ENCODE measurements at regions not wholly inside any gene's neighbourhood (a gene's known extent, or its start where the extent isn't known, plus 50 kb on each side); places are given as distances from the start of the nearest gene placed in this dataset.

DNA sequence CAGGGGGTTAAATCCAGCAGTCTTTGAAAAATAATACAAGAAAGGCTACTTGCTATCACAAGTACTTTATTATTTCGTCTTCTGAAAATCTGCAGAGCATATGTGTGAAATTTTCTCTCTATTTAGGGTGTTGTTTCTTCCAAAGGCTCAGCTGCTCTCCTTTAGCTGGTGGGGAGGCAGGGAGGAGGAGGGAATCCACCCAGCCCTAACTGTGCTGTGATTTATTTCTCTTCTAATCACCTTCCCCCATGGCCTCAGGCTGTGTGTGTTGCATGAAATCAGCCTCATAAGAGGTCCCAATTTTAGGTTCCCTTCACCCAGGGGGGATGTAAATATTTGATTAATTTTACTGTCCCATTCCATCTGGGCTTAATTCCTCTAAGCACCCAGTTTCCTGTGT, 77.6 kb upstream of the PGBD5 start:
- no peak overlapping the region for H3K4me3 Mint-ChIP-seq
- Histone ChIP-seq H3K9me3 (no peaks in the 10 kb centered on the region), H3K27me3 (replicated peaks in 1 of 2; ENCODE audit: control insufficient read depth in 2 of 2, extremely low read depth in 1 of 2, insufficient read depth in 2 of 2, low read length in 1 of 2) (peaks cover 0 to 7% of the 10 kb centered on the region in 2 experiments), H3K4me1 (ENCODE audit: control insufficient read depth in 1 of 2, extremely low read depth in 1 of 2, insufficient read depth in 2 of 2, low read length in 2 of 2) (peaks cover 0 to 2% of the 10 kb centered on the region in 2 experiments), H3K4me3 (ENCODE audit: control insufficient read depth in 1 of 2, extremely low read depth in 1 of 2, low read length in 1 of 2) (no peak overlapping the region), H3K36me3 (ENCODE audit: control insufficient read depth in 2 of 2, extremely low read depth in 1 of 2, insufficient read depth in 1 of 2, low read length in 1 of 2) (no peaks in the 10 kb centered on the region), H3K27ac (ENCODE audit: low read length) (no peak overlapping the region)
- WGBS (ENCODE audit: insufficient coverage) = no CpG with 5 or more reads among the region's 1 CpG
- ATAC-seq (replicated peaks in 1 of 4) (no peak), DNase-seq (no peak)
- CTCF ChIA-PET = no interaction called here
- peaks cover 9 to 12% of the 10 kb centered on the region in 2 donors for H3K27me3 Mint-ChIP-seq
- no peaks in the 10 kb centered on the region for H3K9me3 Mint-ChIP-seq
- no peaks in the 10 kb centered on the region for H3K36me3 Mint-ChIP-seq
- POLR2A ChIA-PET = no interaction called here
- H3K27ac Mint-ChIP-seq = no peak overlapping the region
- H3K4me1 Mint-ChIP-seq = peaks cover 7 to 8% (median 7%) of the 10 kb centered on the region in 3 donors

DNA sequence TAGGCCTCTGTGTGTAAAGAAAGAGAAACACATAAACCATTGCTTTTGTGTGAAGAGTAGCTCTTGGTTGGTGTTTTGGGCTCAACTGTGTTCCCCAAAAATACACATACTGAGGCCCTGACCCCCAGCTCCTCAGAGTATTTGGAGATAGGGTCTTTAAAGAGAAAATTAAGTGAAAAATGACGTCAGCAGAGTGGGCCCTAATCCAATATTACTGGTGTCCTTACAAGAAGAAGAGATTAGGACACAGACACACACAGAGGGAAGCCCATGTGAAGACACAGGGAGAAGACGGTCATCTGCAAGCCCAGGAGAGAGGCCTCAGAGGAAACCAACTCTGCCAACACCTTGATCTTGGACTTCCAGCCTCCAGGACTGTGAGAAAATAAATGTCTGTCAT, 76.9 kb upstream of the PGBD5 start:
- no peaks in the 10 kb centered on the region for H3K36me3 ChIP-seq (ENCODE audit: control insufficient read depth in 2 of 2, extremely low read depth in 1 of 2, insufficient read depth in 1 of 2, low read length in 1 of 2)
- H3K27me3 ChIP-seq (replicated peaks in 1 of 2; ENCODE audit: control insufficient read depth in 2 of 2, extremely low read depth in 1 of 2, insufficient read depth in 2 of 2, low read length in 1 of 2) = peaks cover 0 to 5% of the 10 kb centered on the region in 2 experiments
- H3K27me3 Mint-ChIP-seq = peaks cover 9 to 17% of the 10 kb centered on the region in 2 donors
- peaks cover 0 to 2% of the 10 kb centered on the region in 2 experiments for H3K4me1 ChIP-seq (ENCODE audit: control insufficient read depth in 1 of 2, extremely low read depth in 1 of 2, insufficient read depth in 2 of 2, low read length in 2 of 2)
- no peaks in the 10 kb centered on the region for H3K36me3 Mint-ChIP-seq
- H3K4me3 ChIP-seq (ENCODE audit: control insufficient read depth in 1 of 2, extremely low read depth in 1 of 2, low read length in 1 of 2) = no peak overlapping the region
- POLR2A ChIA-PET = no interaction called here
- no peaks in the 10 kb centered on the region for H3K9me3 ChIP-seq
- H3K4me3 Mint-ChIP-seq = no peak overlapping the region
- H3K27ac Mint-ChIP-seq = no peak overlapping the region
- CTCF ChIA-PET = interaction anchor here in 1 of 2 donors (0.7 kb wide), 1 partner anchor 774 kb away, joined by 5 read pairs; no protein-coding TSS in a partner anchor
- peaks cover 5 to 8% (median 7%) of the 10 kb centered on the region in 3 donors for H3K4me1 Mint-ChIP-seq
- ATAC-seq (replicated peaks in 1 of 4) (no peak), DNase-seq (no peak)
- 100% methylated on average over 1 of the region's 2 CpGs for WGBS (ENCODE audit: insufficient coverage)
- no peak overlapping the region for H3K27ac ChIP-seq (ENCODE audit: low read length)
- H3K9me3 Mint-ChIP-seq = no peaks in the 10 kb centered on the region

DNA sequence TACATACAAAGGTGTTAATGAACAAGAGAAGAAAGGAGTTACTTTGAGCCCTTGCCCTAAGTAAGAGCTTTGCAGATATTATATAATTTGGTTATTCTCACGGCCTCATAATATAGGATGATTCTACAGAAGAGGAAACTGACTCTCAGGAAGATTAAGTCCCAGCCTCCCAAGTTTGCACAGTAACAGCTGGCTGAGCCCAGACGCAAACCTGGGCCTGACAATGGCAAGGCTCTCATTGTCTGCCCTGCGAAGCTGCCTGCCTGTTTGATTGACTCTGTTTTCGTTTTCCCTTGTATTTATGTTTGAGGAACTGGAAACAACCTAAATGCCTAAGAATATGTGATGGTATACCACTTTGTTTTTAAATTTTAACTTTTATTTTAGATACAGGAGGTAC, 76.2 kb upstream of the PGBD5 start:
- Mint-ChIP-seq H3K4me1 (peaks cover 0 to 3% (median 2%) of the 10 kb centered on the region in 3 donors), H3K27me3 (peaks cover 11 to 19% of the 10 kb centered on the region in 2 donors), H3K27ac (no peak overlapping the region), H3K36me3 (no peaks in the 10 kb centered on the region), H3K9me3 (no peaks in the 10 kb centered on the region), H3K4me3 (no peak overlapping the region)
- Histone ChIP-seq H3K36me3 (ENCODE audit: control insufficient read depth in 2 of 2, extremely low read depth in 1 of 2, insufficient read depth in 1 of 2, low read length in 1 of 2) (no peaks in the 10 kb centered on the region), H3K9me3 (no peaks in the 10 kb centered on the region), H3K4me3 (ENCODE audit: control insufficient read depth in 1 of 2, extremely low read depth in 1 of 2, low read length in 1 of 2) (no peak overlapping the region), H3K27ac (ENCODE audit: low read length) (no peak overlapping the region), H3K27me3 (replicated peaks in 1 of 2; ENCODE audit: control insufficient read depth in 2 of 2, extremely low read depth in 1 of 2, insufficient read depth in 2 of 2, low read length in 1 of 2) (no peaks in the 10 kb centered on the region), H3K4me1 (ENCODE audit: control insufficient read depth in 1 of 2, extremely low read depth in 1 of 2, insufficient read depth in 2 of 2, low read length in 2 of 2) (no peaks in the 10 kb centered on the region)
- ChIA-PET POLR2A (no interaction called here), CTCF (no interaction called here)
- 83% methylated on average over 2 of the region's 4 CpGs for WGBS (ENCODE audit: insufficient coverage)
- no peak for ATAC-seq (replicated peaks in 1 of 4)
- no peak for DNase-seq

DNA sequence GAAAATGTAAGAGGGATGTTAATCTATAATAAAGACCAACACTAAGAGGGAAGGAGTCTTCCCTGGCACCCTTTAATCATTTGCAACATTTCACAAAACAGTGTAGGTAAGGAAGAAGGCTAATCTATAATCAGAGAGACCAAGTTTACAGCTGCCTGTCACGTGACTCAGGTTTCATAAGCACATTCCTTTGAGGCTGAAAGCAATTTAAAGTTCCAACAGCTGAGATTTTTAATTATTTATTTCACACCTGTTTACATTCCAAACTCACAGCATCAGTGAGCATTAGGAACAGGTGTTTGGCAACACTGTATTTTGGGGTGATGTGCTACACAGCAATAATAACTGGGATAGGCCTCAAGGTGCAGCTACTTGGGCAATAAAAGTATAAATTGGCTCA, 75.7 kb upstream of the PGBD5 start:
- ATAC-seq (replicated peaks in 1 of 4) = no peak
- DNase-seq = no peak
- ChIA-PET POLR2A (no interaction called here), CTCF (no interaction called here)
- WGBS (ENCODE audit: insufficient coverage) = no CpG with 5 or more reads among the region's 1 CpG
- no peaks in the 10 kb centered on the region for H3K4me1 ChIP-seq (ENCODE audit: control insufficient read depth in 1 of 2, extremely low read depth in 1 of 2, insufficient read depth in 2 of 2, low read length in 2 of 2)
- no peak overlapping the region for H3K4me3 ChIP-seq (ENCODE audit: control insufficient read depth in 1 of 2, extremely low read depth in 1 of 2, low read length in 1 of 2)
- no peaks in the 10 kb centered on the region for H3K9me3 ChIP-seq
- H3K27me3 Mint-ChIP-seq = peaks cover 15 to 23% of the 10 kb centered on the region in 2 donors
- H3K4me3 Mint-ChIP-seq = no peak overlapping the region
- peaks cover 0 to 1% of the 10 kb centered on the region in 2 experiments for H3K27me3 ChIP-seq (replicated peaks in 1 of 2; ENCODE audit: control insufficient read depth in 2 of 2, extremely low read depth in 1 of 2, insufficient read depth in 2 of 2, low read length in 1 of 2)
- H3K27ac Mint-ChIP-seq = no peak overlapping the region
- H3K27ac ChIP-seq (ENCODE audit: low read length) = no peak overlapping the region
- H3K4me1 Mint-ChIP-seq = no peaks in the 10 kb centered on the region
- H3K9me3 Mint-ChIP-seq = no peaks in the 10 kb centered on the region
- H3K36me3 ChIP-seq (ENCODE audit: control insufficient read depth in 2 of 2, extremely low read depth in 1 of 2, insufficient read depth in 1 of 2, low read length in 1 of 2) = no peaks in the 10 kb centered on the region
- H3K36me3 Mint-ChIP-seq = no peaks in the 10 kb centered on the region

DNA sequence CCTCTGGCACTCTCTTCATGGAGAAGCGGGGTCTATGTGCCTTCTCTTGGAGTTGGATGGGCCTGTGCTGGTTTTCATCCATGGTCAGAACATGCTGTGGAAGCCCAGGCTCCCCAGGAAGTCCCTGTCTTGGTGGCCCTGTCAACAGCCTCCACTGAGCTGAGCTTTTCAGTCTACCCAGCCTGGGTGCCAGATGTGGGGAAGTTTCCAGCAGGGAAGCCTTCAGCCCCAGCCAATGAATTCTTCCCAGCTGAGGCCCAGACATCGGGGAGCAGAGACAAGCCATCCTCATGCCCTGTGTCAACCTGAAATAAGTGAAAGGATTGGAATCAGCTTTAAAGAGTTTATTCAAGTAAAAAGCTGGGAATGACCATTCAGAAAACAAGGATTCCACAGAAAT, 75.1 kb upstream of the PGBD5 start:
- Mint-ChIP-seq H3K36me3 (no peaks in the 10 kb centered on the region), H3K27ac (no peak overlapping the region), H3K4me1 (no peaks in the 10 kb centered on the region), H3K27me3 (peaks cover 17 to 25% of the 10 kb centered on the region in 2 donors), H3K9me3 (no peaks in the 10 kb centered on the region), H3K4me3 (no peak overlapping the region)
- no peaks in the 10 kb centered on the region for H3K4me1 ChIP-seq (ENCODE audit: control insufficient read depth in 1 of 2, extremely low read depth in 1 of 2, insufficient read depth in 2 of 2, low read length in 2 of 2)
- peaks cover 0 to 2% of the 10 kb centered on the region in 2 experiments for H3K27me3 ChIP-seq (replicated peaks in 1 of 2; ENCODE audit: control insufficient read depth in 2 of 2, extremely low read depth in 1 of 2, insufficient read depth in 2 of 2, low read length in 1 of 2)
- CTCF ChIA-PET = no interaction called here
- POLR2A ChIA-PET = no interaction called here
- H3K4me3 ChIP-seq (ENCODE audit: control insufficient read depth in 1 of 2, extremely low read depth in 1 of 2, low read length in 1 of 2) = no peak overlapping the region
- no CpG with 5 or more reads among the region's 2 CpGs for WGBS (ENCODE audit: insufficient coverage)
- ATAC-seq (replicated peaks in 1 of 4) (no peak), DNase-seq (no peak)
- H3K36me3 ChIP-seq (ENCODE audit: control insufficient read depth in 2 of 2, extremely low read depth in 1 of 2, insufficient read depth in 1 of 2, low read length in 1 of 2) = no peaks in the 10 kb centered on the region
- no peaks in the 10 kb centered on the region for H3K9me3 ChIP-seq
- no peak overlapping the region for H3K27ac ChIP-seq (ENCODE audit: low read length)

DNA sequence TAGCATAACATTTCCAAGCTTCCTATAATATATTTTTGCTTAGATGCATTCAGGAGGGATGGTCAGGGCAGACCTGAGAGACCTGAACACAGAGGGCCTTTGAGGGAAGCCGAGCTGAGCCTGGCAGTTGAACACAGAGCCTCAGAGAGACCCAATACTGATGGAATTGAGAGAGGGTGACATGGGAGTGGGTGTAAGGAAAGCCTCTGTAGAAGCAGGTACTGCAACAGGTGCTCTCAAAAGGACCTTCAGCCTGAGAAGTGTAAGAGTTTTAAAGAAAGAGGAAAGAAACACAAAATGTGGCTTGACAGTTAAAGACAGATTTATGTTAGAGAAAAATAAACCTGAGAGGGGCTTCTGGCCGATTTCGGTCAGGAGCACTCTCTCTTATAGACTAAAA, 73.9 kb upstream of the PGBD5 start:
- H3K27me3 ChIP-seq (replicated peaks in 1 of 2; ENCODE audit: control insufficient read depth in 2 of 2, extremely low read depth in 1 of 2, insufficient read depth in 2 of 2, low read length in 1 of 2) = peaks cover 2% of the 10 kb centered on the region in 2 experiments
- Mint-ChIP-seq H3K4me1 (no peaks in the 10 kb centered on the region), H3K4me3 (no peak overlapping the region), H3K9me3 (no peaks in the 10 kb centered on the region), H3K27me3 (peaks cover 15 to 21% of the 10 kb centered on the region in 2 donors), H3K27ac (no peak overlapping the region), H3K36me3 (no peaks in the 10 kb centered on the region)
- ChIA-PET POLR2A (no interaction called here), CTCF (no interaction called here)
- H3K9me3 ChIP-seq = no peaks in the 10 kb centered on the region
- H3K4me1 ChIP-seq (ENCODE audit: control insufficient read depth in 1 of 2, extremely low read depth in 1 of 2, insufficient read depth in 2 of 2, low read length in 2 of 2) = no peaks in the 10 kb centered on the region
- DNase-seq (no peak), ATAC-seq (replicated peaks in 1 of 4) (no peak)
- H3K36me3 ChIP-seq (ENCODE audit: control insufficient read depth in 2 of 2, extremely low read depth in 1 of 2, insufficient read depth in 1 of 2, low read length in 1 of 2) = no peaks in the 10 kb centered on the region
- H3K4me3 ChIP-seq (ENCODE audit: control insufficient read depth in 1 of 2, extremely low read depth in 1 of 2, low read length in 1 of 2) = no peak overlapping the region
- 50% methylated on average over 1 of the region's 3 CpGs for WGBS (ENCODE audit: insufficient coverage)
- no peak overlapping the region for H3K27ac ChIP-seq (ENCODE audit: low read length)

DNA sequence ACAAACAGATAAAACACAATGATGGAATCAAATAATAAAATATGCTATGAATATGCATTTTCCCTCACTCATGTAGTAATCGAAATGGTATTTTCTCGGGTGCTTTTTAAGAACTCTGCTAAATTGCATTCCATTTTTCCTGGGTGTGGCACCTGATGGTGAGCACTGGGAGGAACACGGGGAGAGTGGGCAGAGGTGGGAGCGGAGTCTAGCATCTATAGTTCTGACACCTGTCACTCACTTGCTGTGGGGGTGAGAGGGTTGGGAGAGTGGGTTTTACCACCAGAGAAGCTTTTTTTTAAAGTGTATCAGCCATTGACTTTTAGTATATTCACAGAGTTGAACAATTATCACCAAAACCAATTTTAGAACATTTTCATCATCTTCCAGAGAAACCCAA, 73.4 kb upstream of the PGBD5 start:
- Mint-ChIP-seq H3K4me3 (no peak overlapping the region), H3K27me3 (peaks cover 17 to 26% of the 10 kb centered on the region in 2 donors), H3K27ac (no peak overlapping the region), H3K9me3 (no peaks in the 10 kb centered on the region), H3K36me3 (no peaks in the 10 kb centered on the region), H3K4me1 (no peaks in the 10 kb centered on the region)
- no peak overlapping the region for H3K27ac ChIP-seq (ENCODE audit: low read length)
- ATAC-seq (replicated peaks in 1 of 4) (no peak), DNase-seq (no peak)
- H3K36me3 ChIP-seq (ENCODE audit: control insufficient read depth in 2 of 2, extremely low read depth in 1 of 2, insufficient read depth in 1 of 2, low read length in 1 of 2) = no peaks in the 10 kb centered on the region
- POLR2A ChIA-PET = no interaction called here
- H3K9me3 ChIP-seq = no peaks in the 10 kb centered on the region
- H3K4me3 ChIP-seq (ENCODE audit: control insufficient read depth in 1 of 2, extremely low read depth in 1 of 2, low read length in 1 of 2) = no peak overlapping the region
- CTCF ChIA-PET = no interaction called here
- no CpG with 5 or more reads among the region's 4 CpGs for WGBS (ENCODE audit: insufficient coverage)
- H3K4me1 ChIP-seq (ENCODE audit: control insufficient read depth in 1 of 2, extremely low read depth in 1 of 2, insufficient read depth in 2 of 2, low read length in 2 of 2) = no peaks in the 10 kb centered on the region
- H3K27me3 ChIP-seq (replicated peaks in 1 of 2; ENCODE audit: control insufficient read depth in 2 of 2, extremely low read depth in 1 of 2, insufficient read depth in 2 of 2, low read length in 1 of 2) = peaks cover 2% of the 10 kb centered on the region in 2 experiments
